ENCODE measurements at regions not wholly inside any gene's neighbourhood (a gene's known extent, or its start where the extent isn't known, plus 50 kb on each side); places are given as distances from the start of the nearest gene placed in this dataset.

DNA sequence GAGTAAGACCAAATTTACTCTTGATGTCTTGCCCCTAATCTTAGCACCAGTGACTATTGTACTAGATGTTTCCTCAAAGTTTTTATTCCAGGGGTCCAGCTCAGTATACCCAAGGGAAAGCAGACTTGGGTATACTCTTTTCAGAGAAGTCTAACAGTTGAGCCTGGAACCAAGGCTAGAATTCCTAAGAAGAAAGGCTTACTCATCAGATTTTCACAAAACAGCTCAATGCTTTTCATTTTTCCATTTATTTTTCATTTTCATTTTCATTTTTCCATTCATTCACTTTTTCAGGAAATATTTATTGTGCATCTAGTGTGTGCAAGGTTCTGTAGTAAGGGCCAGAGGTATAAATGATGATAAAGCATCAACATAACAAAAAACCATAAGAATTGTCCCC lies 143.2 kb downstream of the PHLDA1 start:
- H3K27ac ChIP-seq (ENCODE audit: insufficient read depth, low read length, poor library complexity, severe bottlenecking) = no peak overlapping the region
- H3K4me1 ChIP-seq (ENCODE audit: control insufficient read depth, insufficient read depth, low read length, poor library complexity, severe bottlenecking) = no peaks in the 10 kb centered on the region
- H3K9me3 ChIP-seq (ENCODE audit: control insufficient read depth, low read length) = no peaks in the 10 kb centered on the region
- no peak overlapping the region for H3K4me3 ChIP-seq (ENCODE audit: insufficient read depth, low read depth, low read length, poor library complexity, severe bottlenecking)
- H3K27me3 ChIP-seq (replicated peaks; ENCODE audit: control insufficient read depth, insufficient read depth, low read length, poor library complexity, severe bottlenecking) = no peaks in the 10 kb centered on the region
- no peaks in the 10 kb centered on the region for H3K36me3 ChIP-seq (ENCODE audit: control insufficient read depth, insufficient read depth, low read length)
- no peak for DNase-seq

DNA sequence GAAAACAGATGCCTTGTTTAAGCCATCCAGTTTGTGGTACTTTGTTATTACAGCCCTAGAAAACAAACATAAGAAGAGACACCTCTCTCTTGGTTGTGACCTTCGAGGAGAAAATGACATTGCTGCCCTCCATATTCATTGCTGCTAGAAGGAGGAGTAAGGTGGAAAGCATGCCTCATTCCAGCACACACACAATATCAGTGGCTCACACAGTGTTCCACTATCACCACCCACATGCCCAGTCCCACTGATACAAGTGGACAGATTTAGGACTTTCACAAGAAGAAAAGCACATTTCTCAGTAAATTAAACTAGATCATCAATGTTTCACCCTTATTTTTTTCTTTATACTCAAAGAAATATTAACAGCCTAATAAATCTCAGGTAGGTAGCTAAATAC lies 143.6 kb downstream of the PHLDA1 start:
- DNase-seq = no peak
- Histone ChIP-seq H3K4me3 (ENCODE audit: insufficient read depth, low read depth, low read length, poor library complexity, severe bottlenecking) (no peak overlapping the region), H3K4me1 (ENCODE audit: control insufficient read depth, insufficient read depth, low read length, poor library complexity, severe bottlenecking) (no peaks in the 10 kb centered on the region), H3K27me3 (replicated peaks; ENCODE audit: control insufficient read depth, insufficient read depth, low read length, poor library complexity, severe bottlenecking) (no peaks in the 10 kb centered on the region), H3K36me3 (ENCODE audit: control insufficient read depth, insufficient read depth, low read length) (no peaks in the 10 kb centered on the region), H3K9me3 (ENCODE audit: control insufficient read depth, low read length) (no peaks in the 10 kb centered on the region), H3K27ac (ENCODE audit: insufficient read depth, low read length, poor library complexity, severe bottlenecking) (no peak overlapping the region)

DNA sequence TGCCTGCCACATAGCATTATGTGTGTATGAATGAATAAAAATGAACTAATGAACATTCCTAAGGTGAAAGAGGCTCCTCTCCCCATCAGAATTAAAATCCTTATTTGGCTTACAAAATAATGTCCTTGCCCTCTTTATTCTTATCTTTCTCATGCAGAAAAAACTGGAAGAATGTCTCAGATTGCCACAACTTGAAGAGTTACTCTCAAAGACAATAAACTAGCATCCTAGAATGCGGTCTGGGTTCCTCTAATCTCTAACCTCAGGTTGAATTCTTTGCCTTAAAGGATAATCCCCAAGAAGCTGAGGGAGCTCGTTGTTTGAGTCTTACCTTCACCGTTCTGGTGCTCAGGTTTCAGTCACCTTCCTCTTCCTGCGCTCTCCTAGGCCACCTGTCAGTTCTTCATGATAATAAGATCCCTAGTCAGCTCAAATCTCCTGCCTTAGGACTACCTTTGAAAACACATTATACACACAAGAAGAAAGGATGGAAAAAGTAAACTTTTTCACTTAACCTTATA lies 147.1 kb downstream of the PHLDA1 start:
- no peaks in the 10 kb centered on the region for H3K4me1 ChIP-seq (ENCODE audit: control insufficient read depth, insufficient read depth, low read length, poor library complexity, severe bottlenecking)
- no peak overlapping the region for H3K4me3 ChIP-seq (ENCODE audit: insufficient read depth, low read depth, low read length, poor library complexity, severe bottlenecking)
- H3K36me3 ChIP-seq (ENCODE audit: control insufficient read depth, insufficient read depth, low read length) = no peaks in the 10 kb centered on the region
- no peaks in the 10 kb centered on the region for H3K27me3 ChIP-seq (replicated peaks; ENCODE audit: control insufficient read depth, insufficient read depth, low read length, poor library complexity, severe bottlenecking)
- H3K9me3 ChIP-seq (ENCODE audit: control insufficient read depth, low read length) = no peaks in the 10 kb centered on the region
- no peak overlapping the region for H3K27ac ChIP-seq (ENCODE audit: insufficient read depth, low read length, poor library complexity, severe bottlenecking)
- no peak for DNase-seq

- no peak for DNase-seq
- no peaks in the 10 kb centered on the region for H3K27me3 ChIP-seq (replicated peaks; ENCODE audit: control insufficient read depth, insufficient read depth, low read length, poor library complexity, severe bottlenecking)
Measured at GRCh38 chr12:75883241-75883640, 148.3 kb downstream of the PHLDA1 start.

GRCh38 chr12:75882421-75882820 lies 149.2 kb downstream of the PHLDA1 start:
- Histone ChIP-seq H3K27me3 (replicated peaks; ENCODE audit: control insufficient read depth, insufficient read depth, low read length, poor library complexity, severe bottlenecking) (no peaks in the 10 kb centered on the region), H3K27ac (ENCODE audit: insufficient read depth, low read length, poor library complexity, severe bottlenecking) (no peak overlapping the region), H3K36me3 (ENCODE audit: control insufficient read depth, insufficient read depth, low read length) (no peaks in the 10 kb centered on the region), H3K9me3 (ENCODE audit: control insufficient read depth, low read length) (no peaks in the 10 kb centered on the region), H3K4me1 (ENCODE audit: control insufficient read depth, insufficient read depth, low read length, poor library complexity, severe bottlenecking) (no peaks in the 10 kb centered on the region), H3K4me3 (ENCODE audit: insufficient read depth, low read depth, low read length, poor library complexity, severe bottlenecking) (no peak overlapping the region)
- DNase-seq = no peak

More at GRCh38 chr12:75883241-75883640, 148.3 kb downstream of the PHLDA1 start:
- Histone ChIP-seq H3K27ac (ENCODE audit: insufficient read depth, low read length, poor library complexity, severe bottlenecking) (no peak overlapping the region), H3K9me3 (ENCODE audit: control insufficient read depth, low read length) (no peaks in the 10 kb centered on the region), H3K4me1 (ENCODE audit: control insufficient read depth, insufficient read depth, low read length, poor library complexity, severe bottlenecking) (no peaks in the 10 kb centered on the region), H3K36me3 (ENCODE audit: control insufficient read depth, insufficient read depth, low read length) (no peaks in the 10 kb centered on the region), H3K4me3 (ENCODE audit: insufficient read depth, low read depth, low read length, poor library complexity, severe bottlenecking) (no peak overlapping the region)

DNA sequence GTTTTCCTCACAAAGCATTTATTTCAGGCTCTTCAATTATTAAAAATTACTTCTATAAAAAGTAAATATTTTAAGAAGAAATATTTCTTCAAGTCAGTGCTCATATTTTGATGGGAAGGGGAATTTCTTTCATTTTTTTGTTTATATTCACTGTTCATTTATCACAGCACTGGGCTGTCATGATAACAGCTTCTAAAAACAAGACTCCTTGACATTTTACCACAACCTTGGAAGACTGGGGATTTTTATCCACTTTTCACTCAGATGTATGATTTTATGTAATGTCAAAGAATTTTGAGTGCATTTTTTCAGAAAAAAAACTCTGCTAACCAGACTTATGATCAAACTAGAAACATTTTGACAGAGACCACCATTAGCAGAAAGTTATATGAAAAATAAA lies 149.7 kb downstream of the PHLDA1 start:
- no peak for DNase-seq
- no peak overlapping the region for H3K4me3 ChIP-seq (ENCODE audit: insufficient read depth, low read depth, low read length, poor library complexity, severe bottlenecking)
- H3K4me1 ChIP-seq (ENCODE audit: control insufficient read depth, insufficient read depth, low read length, poor library complexity, severe bottlenecking) = no peaks in the 10 kb centered on the region
- H3K27me3 ChIP-seq (replicated peaks; ENCODE audit: control insufficient read depth, insufficient read depth, low read length, poor library complexity, severe bottlenecking) = no peaks in the 10 kb centered on the region
- no peaks in the 10 kb centered on the region for H3K36me3 ChIP-seq (ENCODE audit: control insufficient read depth, insufficient read depth, low read length)
- no peaks in the 10 kb centered on the region for H3K9me3 ChIP-seq (ENCODE audit: control insufficient read depth, low read length)
- H3K27ac ChIP-seq (ENCODE audit: insufficient read depth, low read length, poor library complexity, severe bottlenecking) = no peak overlapping the region

GRCh38 chr12:75877763-75878621 lies 153.6 kb downstream of the PHLDA1 start:
- Histone ChIP-seq H3K27me3 (replicated peaks; ENCODE audit: control insufficient read depth, insufficient read depth, low read length, poor library complexity, severe bottlenecking) (no peaks in the 10 kb centered on the region), H3K9me3 (ENCODE audit: control insufficient read depth, low read length) (no peaks in the 10 kb centered on the region), H3K4me3 (ENCODE audit: insufficient read depth, low read depth, low read length, poor library complexity, severe bottlenecking) (no peak overlapping the region), H3K27ac (ENCODE audit: insufficient read depth, low read length, poor library complexity, severe bottlenecking) (no peak overlapping the region), H3K4me1 (ENCODE audit: control insufficient read depth, insufficient read depth, low read length, poor library complexity, severe bottlenecking) (no peaks in the 10 kb centered on the region), H3K36me3 (ENCODE audit: control insufficient read depth, insufficient read depth, low read length) (no peaks in the 10 kb centered on the region)
- no peak for DNase-seq

DNA sequence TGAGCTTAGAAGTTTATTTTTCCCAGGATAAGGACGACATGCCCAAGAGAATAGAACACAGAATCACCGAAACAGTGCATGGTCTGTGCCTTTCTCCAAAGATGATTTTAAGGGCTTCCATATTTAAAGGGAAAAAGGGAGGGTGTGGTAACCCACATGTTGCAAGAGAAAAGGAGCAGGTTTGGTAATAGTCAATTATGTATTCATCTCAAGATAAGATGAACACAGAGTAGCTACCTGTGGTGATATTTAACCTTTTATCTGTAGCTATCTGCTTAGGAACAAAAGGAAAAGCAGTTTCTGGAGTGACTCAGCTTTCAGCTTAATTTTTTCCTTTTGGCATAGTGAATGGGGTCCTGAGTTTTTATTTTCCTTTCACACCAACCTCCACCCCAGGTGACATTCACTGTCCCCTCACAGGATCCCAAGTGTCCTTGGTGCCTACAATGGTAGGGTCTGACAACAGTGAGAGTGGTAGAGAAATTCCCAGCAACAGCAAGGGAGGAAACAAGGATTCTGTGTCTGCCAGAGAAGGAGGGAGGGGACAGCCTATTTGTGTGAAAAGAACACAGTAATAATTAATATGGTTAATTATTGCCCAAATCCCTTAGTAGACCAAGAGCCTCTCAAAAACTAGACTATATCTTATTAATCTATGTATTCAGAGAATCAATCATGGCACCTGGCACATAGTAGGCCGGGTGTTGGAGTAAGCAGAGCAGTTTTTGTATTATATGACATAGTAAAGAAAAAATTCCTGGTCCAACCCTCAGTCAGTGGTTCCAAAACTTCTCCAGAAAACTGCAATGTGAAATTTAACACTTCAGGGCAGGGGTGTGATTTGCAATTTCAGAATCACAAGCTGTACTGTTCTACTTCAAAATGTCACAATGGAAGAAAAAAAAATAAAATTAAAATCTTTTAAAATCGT lies 154.5 kb downstream of the PHLDA1 start:
- H3K4me1 ChIP-seq (ENCODE audit: control insufficient read depth, insufficient read depth, low read length, poor library complexity, severe bottlenecking) = no peaks in the 10 kb centered on the region
- H3K27ac ChIP-seq (ENCODE audit: insufficient read depth, low read length, poor library complexity, severe bottlenecking) = no peak overlapping the region
- no peaks in the 10 kb centered on the region for H3K9me3 ChIP-seq (ENCODE audit: control insufficient read depth, low read length)
- no peak for DNase-seq
- H3K36me3 ChIP-seq (ENCODE audit: control insufficient read depth, insufficient read depth, low read length) = no peaks in the 10 kb centered on the region
- no peaks in the 10 kb centered on the region for H3K27me3 ChIP-seq (replicated peaks; ENCODE audit: control insufficient read depth, insufficient read depth, low read length, poor library complexity, severe bottlenecking)
- no peak overlapping the region for H3K4me3 ChIP-seq (ENCODE audit: insufficient read depth, low read depth, low read length, poor library complexity, severe bottlenecking)

DNA sequence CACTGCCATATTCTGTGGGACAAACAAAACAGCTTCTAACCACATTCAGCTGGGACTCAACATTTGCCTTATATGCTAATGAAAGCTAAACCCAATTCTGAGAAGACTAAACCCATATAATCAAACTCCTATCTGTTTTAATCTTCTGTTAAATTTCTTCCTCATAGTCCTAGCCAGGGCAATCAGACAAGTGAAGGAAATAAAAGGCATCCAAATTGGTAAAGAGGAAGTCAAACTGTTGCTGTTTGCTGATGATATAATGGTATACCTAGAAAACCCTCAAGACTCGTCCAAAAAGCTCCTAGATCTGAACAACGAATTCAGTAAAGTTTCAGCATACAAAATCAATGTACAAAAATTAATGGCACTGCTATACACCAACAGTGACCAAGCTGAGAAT lies 157.1 kb downstream of the PHLDA1 start:
- Histone ChIP-seq H3K4me3 (ENCODE audit: insufficient read depth, low read depth, low read length, poor library complexity, severe bottlenecking) (no peak overlapping the region), H3K4me1 (ENCODE audit: control insufficient read depth, insufficient read depth, low read length, poor library complexity, severe bottlenecking) (no peaks in the 10 kb centered on the region), H3K9me3 (ENCODE audit: control insufficient read depth, low read length) (no peaks in the 10 kb centered on the region), H3K27me3 (replicated peaks; ENCODE audit: control insufficient read depth, insufficient read depth, low read length, poor library complexity, severe bottlenecking) (no peaks in the 10 kb centered on the region), H3K36me3 (ENCODE audit: control insufficient read depth, insufficient read depth, low read length) (no peaks in the 10 kb centered on the region), H3K27ac (ENCODE audit: insufficient read depth, low read length, poor library complexity, severe bottlenecking) (no peak overlapping the region)
- DNase-seq = no peak

GRCh38 chr12:75872762-75873161 lies 158.8 kb downstream of the PHLDA1 start:
- Histone ChIP-seq H3K9me3 (ENCODE audit: control insufficient read depth, low read length) (no peaks in the 10 kb centered on the region), H3K4me3 (ENCODE audit: insufficient read depth, low read depth, low read length, poor library complexity, severe bottlenecking) (no peak overlapping the region), H3K36me3 (ENCODE audit: control insufficient read depth, insufficient read depth, low read length) (no peaks in the 10 kb centered on the region), H3K27me3 (replicated peaks; ENCODE audit: control insufficient read depth, insufficient read depth, low read length, poor library complexity, severe bottlenecking) (no peaks in the 10 kb centered on the region), H3K27ac (ENCODE audit: insufficient read depth, low read length, poor library complexity, severe bottlenecking) (no peak overlapping the region), H3K4me1 (ENCODE audit: control insufficient read depth, insufficient read depth, low read length, poor library complexity, severe bottlenecking) (no peaks in the 10 kb centered on the region)
- no peak for DNase-seq

Data from effector memory CD4-positive, alpha-beta T cell (primary cell).